ENCODE measurements at regions not wholly inside any gene's neighbourhood (a gene's known extent, or its start where the extent isn't known, plus 50 kb on each side); places are given as distances from the start of the nearest gene placed in this dataset.

DNA sequence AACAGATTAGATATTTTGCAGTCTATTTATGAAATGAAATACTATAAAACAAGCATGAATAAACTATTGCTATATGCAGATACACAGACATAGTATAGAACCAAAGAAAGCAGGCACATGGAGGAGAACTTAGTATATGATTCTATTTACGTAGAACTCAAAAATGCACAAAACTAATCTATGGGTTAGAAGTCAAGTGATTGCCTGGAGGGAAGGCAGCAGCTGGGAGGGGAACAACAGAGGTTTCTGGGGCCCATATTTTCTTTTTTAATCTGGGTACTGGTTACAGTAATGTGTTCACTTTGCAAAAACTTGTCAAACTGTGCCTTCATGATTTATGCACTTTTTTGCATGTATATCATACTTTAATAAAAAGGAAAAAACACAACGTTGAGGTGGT, 202.0 kb downstream of the BCAT1 start:
- no peak for TF ChIP-seq POLR2A (IDR thresholded peaks at IDR 0.05)
- TF ChIP-seq CTCF (IDR thresholded peaks at IDR 0.05): no peak
